ENCODE measurements at regions not wholly inside any gene's neighbourhood (a gene's known extent, or its start where the extent isn't known, plus 50 kb on each side); places are given as distances from the start of the nearest gene placed in this dataset.

GRCh38 chr1:50343323-50343722 lies 79.9 kb downstream of the DMRTA2 start:
- TF ChIP-seq CTCF (conservative IDR thresholded peaks at IDR 0.05) = no peak
- no peak for TF ChIP-seq ZFX (IDR thresholded peaks at IDR 0.05)

Measured in C4-2B (cell line).